Fibroblast of lung (primary cell): ENCODE measurements at regions not wholly inside any gene's neighbourhood (a gene's known extent, or its start where the extent isn't known, plus 50 kb on each side); places are given as distances from the start of the nearest gene placed in this dataset.

Experiments used
- DNase-seq, 2 donors: peaks; one replicate each; pipeline versions ENCODE4 v3.0.0 to v3.0.0-alpha.2; 2010; ENCODE audit warnings: low read depth in 2 of 2
- H2AFZ ChIP-seq: 2 replicates; pipeline ENCODE4 v1.5.1; 2012; ENCODE audit warnings: low read length, control low read depth, inconsistent platforms
- H3K27ac ChIP-seq: 2 replicates; pipeline ENCODE4 v1.5.1; 2011; ENCODE audit warnings: low read length, control low read depth; ENCODE audit not compliant: insufficient read depth
- H3K27me3 ChIP-seq: 2 replicates; pipeline ENCODE4 v1.5.1; 2011; ENCODE audit warnings: mild to moderate bottlenecking, low read length; ENCODE audit not compliant: control insufficient read depth, insufficient read depth
- H3K36me3 ChIP-seq: 2 replicates; pipeline ENCODE4 v1.5.1; 2011; ENCODE audit warnings: low read length; ENCODE audit not compliant: control insufficient read depth, insufficient read depth
- H3K4me1 ChIP-seq: 2 replicates; pipeline ENCODE4 v1.5.1; 2011; ENCODE audit warnings: low read length; ENCODE audit not compliant: control insufficient read depth, insufficient read depth; ENCODE audit errors: extremely low read depth
- H3K4me2 ChIP-seq: 2 replicates; pipeline ENCODE4 v1.5.1; 2011; ENCODE audit warnings: low read length, control low read depth; ENCODE audit not compliant: insufficient read depth; ENCODE audit errors: extremely low read depth
- H3K4me3 ChIP-seq, 4 experiments: fragments of 200-600 bp in 1 of 4; sonication (generic) in 1 of 4; replicated peaks in 1 of 4; 2 replicates each; pipeline ENCODE4 v1.5.1; 2011 to 2016; ENCODE audit warnings: low read length in 4 of 4, low read depth in 3 of 4, mild to moderate bottlenecking in 3 of 4, control low read depth in 2 of 4, inconsistent platforms in 1 of 4, mixed read lengths in 1 of 4; ENCODE audit not compliant: insufficient read depth in 1 of 4; ENCODE audit errors: control extremely low read depth in 1 of 4
- H3K79me2 ChIP-seq: 2 replicates; pipeline ENCODE4 v1.5.1; 2012; ENCODE audit warnings: mild to moderate bottlenecking, low read length, inconsistent platforms; ENCODE audit not compliant: control insufficient read depth, insufficient read depth
- H3K9ac ChIP-seq: 2 replicates; pipeline ENCODE4 v1.5.1; 2011; ENCODE audit warnings: mild to moderate bottlenecking, low read length, control low read depth; ENCODE audit not compliant: insufficient read depth
- H3K9me3 ChIP-seq: 2 replicates; pipeline ENCODE4 v1.5.1; 2012; ENCODE audit warnings: low read depth, low read length; ENCODE audit not compliant: control insufficient read depth, insufficient read depth
- H4K20me1 ChIP-seq: 2 replicates; pipeline ENCODE4 v1.5.1; 2011; ENCODE audit warnings: low read length; ENCODE audit not compliant: control insufficient read depth, insufficient read depth; ENCODE audit errors: extremely low read depth
- EZH2 ChIP-seq: IDR thresholded peaks from 2 replicates; pipeline ENCODE4 v1.5.1; 2012; ENCODE audit warnings: low read length, control low read depth, mild to moderate bottlenecking; ENCODE audit errors: missing control alignments
- TF ChIP-seq, protein P1 (sequence below), 2 donors: IDR thresholded peaks in 1 of 2; conservative IDR thresholded peaks in 1 of 2; 1 replicate in 1 of 2; 2 replicates in 1 of 2; pipeline ENCODE4 v1.5.1; 2011 to 2012; ENCODE audit warnings: low read length in 2 of 2, control low read depth in 1 of 2, inconsistent platforms in 1 of 2, low read depth in 1 of 2, mild to moderate bottlenecking in 1 of 2

DNA sequence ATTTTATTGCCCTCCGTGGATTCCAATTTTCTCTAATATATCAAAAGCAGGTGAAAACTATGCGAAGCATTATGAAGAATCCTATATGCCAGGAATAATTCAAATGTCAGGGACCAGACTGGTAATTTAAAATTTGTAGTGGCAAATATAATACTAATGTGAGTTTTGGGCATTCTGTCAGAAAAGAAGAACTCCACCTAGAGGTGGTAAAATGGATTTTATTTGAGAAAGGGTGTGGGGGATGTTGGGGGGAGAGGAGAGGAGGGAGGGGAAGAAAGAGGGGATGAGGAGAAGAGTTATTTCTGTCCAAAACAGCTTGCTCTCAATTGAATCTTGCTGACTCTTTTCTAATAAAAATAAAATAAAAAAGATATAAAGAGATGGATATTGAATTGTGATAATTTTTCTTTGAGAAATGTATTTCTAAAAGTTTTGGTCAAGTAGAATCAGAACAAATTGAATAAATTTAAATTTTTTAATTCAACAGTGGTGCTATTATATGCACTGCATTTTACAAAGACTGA is 929.3 kb upstream of the SLITRK5 start:
- H3K27me3 ChIP-seq: no peaks in the 10 kb centered on the region
- no peak overlapping the region for H3K9ac ChIP-seq
- no peak for TF ChIP-seq EZH2
- TF ChIP-seq, protein P1, sequence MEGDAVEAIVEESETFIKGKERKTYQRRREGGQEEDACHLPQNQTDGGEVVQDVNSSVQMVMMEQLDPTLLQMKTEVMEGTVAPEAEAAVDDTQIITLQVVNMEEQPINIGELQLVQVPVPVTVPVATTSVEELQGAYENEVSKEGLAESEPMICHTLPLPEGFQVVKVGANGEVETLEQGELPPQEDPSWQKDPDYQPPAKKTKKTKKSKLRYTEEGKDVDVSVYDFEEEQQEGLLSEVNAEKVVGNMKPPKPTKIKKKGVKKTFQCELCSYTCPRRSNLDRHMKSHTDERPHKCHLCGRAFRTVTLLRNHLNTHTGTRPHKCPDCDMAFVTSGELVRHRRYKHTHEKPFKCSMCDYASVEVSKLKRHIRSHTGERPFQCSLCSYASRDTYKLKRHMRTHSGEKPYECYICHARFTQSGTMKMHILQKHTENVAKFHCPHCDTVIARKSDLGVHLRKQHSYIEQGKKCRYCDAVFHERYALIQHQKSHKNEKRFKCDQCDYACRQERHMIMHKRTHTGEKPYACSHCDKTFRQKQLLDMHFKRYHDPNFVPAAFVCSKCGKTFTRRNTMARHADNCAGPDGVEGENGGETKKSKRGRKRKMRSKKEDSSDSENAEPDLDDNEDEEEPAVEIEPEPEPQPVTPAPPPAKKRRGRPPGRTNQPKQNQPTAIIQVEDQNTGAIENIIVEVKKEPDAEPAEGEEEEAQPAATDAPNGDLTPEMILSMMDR (conservative IDR thresholded peaks at IDR 0.05 in 1 of 2, IDR thresholded peaks at IDR 0.05 in 1 of 2; ENCODE audit: low read depth in 1 of 2, low read length in 2 of 2): no peak
- H3K27ac ChIP-seq: no peak overlapping the region
- H3K4me1 ChIP-seq: no peaks in the 10 kb centered on the region
- no peaks in the 10 kb centered on the region for H4K20me1 ChIP-seq
- no peaks in the 10 kb centered on the region for H3K79me2 ChIP-seq
- no peak overlapping the region for H2AFZ ChIP-seq
- no peaks in the 10 kb centered on the region for H3K36me3 ChIP-seq
- H3K9me3 ChIP-seq: no peaks in the 10 kb centered on the region
- DNase-seq: peak in 1 of 2 donors; percentile 11
- H3K4me2 ChIP-seq: no peak overlapping the region
- no peak overlapping the region for H3K4me3 ChIP-seq

DNA sequence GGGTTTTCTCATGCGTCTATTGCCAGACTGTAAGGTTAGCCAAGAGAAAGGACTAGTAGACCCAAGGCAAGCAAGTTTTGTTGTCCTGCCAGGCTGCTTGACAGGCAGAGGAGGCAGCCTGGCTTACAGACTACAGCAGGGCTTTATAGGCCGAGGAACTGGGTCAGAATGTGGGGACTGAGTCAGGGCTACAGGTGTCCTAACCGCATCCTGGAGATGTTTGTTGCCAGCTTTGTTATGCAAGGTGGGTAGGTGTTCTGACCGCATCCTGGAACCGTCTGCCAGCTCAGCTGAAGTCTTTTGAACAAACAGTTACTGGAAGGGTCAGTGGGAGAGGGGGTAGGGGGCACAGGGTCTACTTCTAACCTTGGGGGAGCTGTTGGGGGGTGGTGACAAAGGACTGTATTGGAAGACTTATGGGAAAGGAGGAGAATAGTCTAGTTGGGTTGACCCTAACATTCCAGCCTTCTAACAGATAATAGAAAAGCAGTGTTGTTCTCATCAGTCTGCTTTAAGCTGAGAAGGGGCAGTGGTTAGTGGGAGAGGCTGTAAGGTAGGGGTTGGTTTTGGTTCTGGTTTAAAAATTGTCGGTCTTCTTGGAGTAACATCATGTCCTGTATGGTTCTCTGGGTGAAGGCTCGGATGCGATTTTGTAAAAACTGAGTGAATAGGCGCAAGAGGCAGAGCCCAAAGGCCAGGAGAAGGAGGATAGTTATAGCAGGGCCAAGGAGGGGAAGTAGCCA is 913.8 kb upstream of the SLITRK5 start:
- Histone ChIP-seq H3K4me2 (no peak overlapping the region), H3K4me3 (no peak overlapping the region), H4K20me1 (no peaks in the 10 kb centered on the region), H3K27ac (no peak overlapping the region), H3K79me2 (no peaks in the 10 kb centered on the region), H3K9ac (no peak overlapping the region), H3K9me3 (no peaks in the 10 kb centered on the region), H2AFZ (no peak overlapping the region), H3K4me1 (no peaks in the 10 kb centered on the region), H3K27me3 (no peaks in the 10 kb centered on the region), H3K36me3 (no peaks in the 10 kb centered on the region)
- DNase-seq: peak in 1 of 2 donors; percentile 19
- TF ChIP-seq, protein P1 (conservative IDR thresholded peaks at IDR 0.05 in 1 of 2, IDR thresholded peaks at IDR 0.05 in 1 of 2; ENCODE audit: low read depth in 1 of 2, low read length in 2 of 2): no peak
- no peak for TF ChIP-seq EZH2

DNA sequence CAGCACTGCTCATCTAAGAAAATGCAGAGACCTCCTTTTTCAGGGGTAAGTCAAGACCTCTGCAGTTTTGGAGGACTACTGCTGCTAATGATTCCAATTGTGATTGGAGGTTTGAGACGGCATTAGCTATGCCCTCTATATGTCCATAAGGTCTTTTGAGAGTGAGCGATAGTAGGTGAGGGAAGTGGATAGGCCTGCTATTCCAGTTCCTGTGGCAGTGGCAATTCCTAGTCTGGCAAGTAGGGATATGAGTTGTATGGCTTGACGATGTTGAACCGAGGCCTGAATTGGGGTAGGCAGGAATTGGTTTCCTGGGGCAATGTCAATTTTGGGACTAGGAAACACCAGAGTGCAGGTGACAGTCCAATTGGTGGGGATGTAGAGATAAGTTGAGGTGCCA is 913.1 kb upstream of the SLITRK5 start:
- no peaks in the 10 kb centered on the region for H3K27me3 ChIP-seq
- no peaks in the 10 kb centered on the region for H4K20me1 ChIP-seq
- H2AFZ ChIP-seq: no peak overlapping the region
- H3K4me3 ChIP-seq: no peak overlapping the region
- H3K9ac ChIP-seq: no peak overlapping the region
- no peaks in the 10 kb centered on the region for H3K9me3 ChIP-seq
- no peaks in the 10 kb centered on the region for H3K79me2 ChIP-seq
- H3K36me3 ChIP-seq: no peaks in the 10 kb centered on the region
- no peaks in the 10 kb centered on the region for H3K4me1 ChIP-seq
- no peak for DNase-seq
- TF ChIP-seq EZH2: no peak
- TF ChIP-seq, protein P1 (conservative IDR thresholded peaks at IDR 0.05 in 1 of 2, IDR thresholded peaks at IDR 0.05 in 1 of 2; ENCODE audit: low read depth in 1 of 2, low read length in 2 of 2): no peak
- no peak overlapping the region for H3K4me2 ChIP-seq
- no peak overlapping the region for H3K27ac ChIP-seq
